ENCODE measurements at regions not wholly inside any gene's neighbourhood (a gene's known extent, or its start where the extent isn't known, plus 50 kb on each side); places are given as distances from the start of the nearest gene placed in this dataset.

DNA sequence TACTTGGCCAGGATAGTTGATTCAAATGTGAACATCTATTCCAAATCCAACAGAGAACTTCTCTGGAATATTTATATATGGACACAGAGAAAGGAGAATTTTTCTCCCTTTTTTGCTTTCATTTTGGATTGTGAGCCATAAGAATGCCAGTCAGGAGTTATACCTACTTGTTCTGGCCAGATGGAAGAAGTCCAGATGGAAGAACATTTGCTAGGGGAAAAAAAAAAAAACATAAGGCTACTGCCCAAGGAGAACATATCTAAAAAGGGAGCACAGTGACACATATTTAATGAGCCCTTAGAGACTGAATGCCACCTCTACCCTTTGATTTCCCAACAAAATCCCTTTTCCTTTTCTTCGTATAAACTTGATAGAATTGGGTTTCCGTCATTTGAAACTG is 61.7 kb upstream of the PPP2R2B start:
- TF ChIP-seq TAF1 (IDR thresholded peaks at IDR 0.05; ENCODE audit: borderline replicate concordance, insufficient read depth, low read length) (no peak), FOXP2 (optimal IDR thresholded peaks at IDR 0.05; ENCODE audit: borderline replicate concordance, extremely low read depth, extremely low read length, insufficient read depth) (no peak), POLR2AphosphoS5 (IDR thresholded peaks at IDR 0.05; ENCODE audit: low read depth, low read length) (no peak), SIN3A (IDR thresholded peaks at IDR 0.05; ENCODE audit: borderline replicate concordance, insufficient read depth, low read length) (no peak)
- TF ChIP-seq, protein P1, sequence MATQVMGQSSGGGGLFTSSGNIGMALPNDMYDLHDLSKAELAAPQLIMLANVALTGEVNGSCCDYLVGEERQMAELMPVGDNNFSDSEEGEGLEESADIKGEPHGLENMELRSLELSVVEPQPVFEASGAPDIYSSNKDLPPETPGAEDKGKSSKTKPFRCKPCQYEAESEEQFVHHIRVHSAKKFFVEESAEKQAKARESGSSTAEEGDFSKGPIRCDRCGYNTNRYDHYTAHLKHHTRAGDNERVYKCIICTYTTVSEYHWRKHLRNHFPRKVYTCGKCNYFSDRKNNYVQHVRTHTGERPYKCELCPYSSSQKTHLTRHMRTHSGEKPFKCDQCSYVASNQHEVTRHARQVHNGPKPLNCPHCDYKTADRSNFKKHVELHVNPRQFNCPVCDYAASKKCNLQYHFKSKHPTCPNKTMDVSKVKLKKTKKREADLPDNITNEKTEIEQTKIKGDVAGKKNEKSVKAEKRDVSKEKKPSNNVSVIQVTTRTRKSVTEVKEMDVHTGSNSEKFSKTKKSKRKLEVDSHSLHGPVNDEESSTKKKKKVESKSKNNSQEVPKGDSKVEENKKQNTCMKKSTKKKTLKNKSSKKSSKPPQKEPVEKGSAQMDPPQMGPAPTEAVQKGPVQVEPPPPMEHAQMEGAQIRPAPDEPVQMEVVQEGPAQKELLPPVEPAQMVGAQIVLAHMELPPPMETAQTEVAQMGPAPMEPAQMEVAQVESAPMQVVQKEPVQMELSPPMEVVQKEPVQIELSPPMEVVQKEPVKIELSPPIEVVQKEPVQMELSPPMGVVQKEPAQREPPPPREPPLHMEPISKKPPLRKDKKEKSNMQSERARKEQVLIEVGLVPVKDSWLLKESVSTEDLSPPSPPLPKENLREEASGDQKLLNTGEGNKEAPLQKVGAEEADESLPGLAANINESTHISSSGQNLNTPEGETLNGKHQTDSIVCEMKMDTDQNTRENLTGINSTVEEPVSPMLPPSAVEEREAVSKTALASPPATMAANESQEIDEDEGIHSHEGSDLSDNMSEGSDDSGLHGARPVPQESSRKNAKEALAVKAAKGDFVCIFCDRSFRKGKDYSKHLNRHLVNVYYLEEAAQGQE (IDR thresholded peaks at IDR 0.05; ENCODE audit: insufficient read depth in 1 of 2, low read depth in 2 of 2, low read length in 2 of 2) = no peak

DNA sequence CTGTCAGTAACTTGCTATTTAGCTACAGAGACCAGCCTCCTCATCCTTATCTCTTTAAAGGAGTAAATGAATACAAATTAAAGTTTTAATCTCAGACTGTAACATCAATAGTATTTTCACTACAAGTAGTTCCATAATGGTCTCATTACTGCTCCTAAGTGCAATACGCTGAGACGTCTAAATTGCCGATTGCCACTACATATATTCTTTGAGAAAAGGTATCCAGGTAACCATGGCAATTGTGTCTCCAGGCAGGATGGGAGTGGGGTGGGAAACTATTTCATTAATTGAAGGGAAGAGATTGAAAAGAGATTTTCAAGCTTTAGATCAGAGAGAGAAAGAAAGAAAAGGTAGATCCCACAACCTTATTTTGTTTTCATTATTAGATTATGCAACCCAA is 65.5 kb upstream of the PPP2R2B start:
- TF ChIP-seq FOXP2 (optimal IDR thresholded peaks at IDR 0.05; ENCODE audit: borderline replicate concordance, extremely low read depth, extremely low read length, insufficient read depth) = no peak
- no peak for TF ChIP-seq SIN3A (IDR thresholded peaks at IDR 0.05; ENCODE audit: borderline replicate concordance, insufficient read depth, low read length)
- no peak for TF ChIP-seq POLR2AphosphoS5 (IDR thresholded peaks at IDR 0.05; ENCODE audit: low read depth, low read length)
- no peak for TF ChIP-seq TAF1 (IDR thresholded peaks at IDR 0.05; ENCODE audit: borderline replicate concordance, insufficient read depth, low read length)
- TF ChIP-seq, protein P1 (IDR thresholded peaks at IDR 0.05; ENCODE audit: insufficient read depth in 1 of 2, low read depth in 2 of 2, low read length in 2 of 2) = no peak

DNA sequence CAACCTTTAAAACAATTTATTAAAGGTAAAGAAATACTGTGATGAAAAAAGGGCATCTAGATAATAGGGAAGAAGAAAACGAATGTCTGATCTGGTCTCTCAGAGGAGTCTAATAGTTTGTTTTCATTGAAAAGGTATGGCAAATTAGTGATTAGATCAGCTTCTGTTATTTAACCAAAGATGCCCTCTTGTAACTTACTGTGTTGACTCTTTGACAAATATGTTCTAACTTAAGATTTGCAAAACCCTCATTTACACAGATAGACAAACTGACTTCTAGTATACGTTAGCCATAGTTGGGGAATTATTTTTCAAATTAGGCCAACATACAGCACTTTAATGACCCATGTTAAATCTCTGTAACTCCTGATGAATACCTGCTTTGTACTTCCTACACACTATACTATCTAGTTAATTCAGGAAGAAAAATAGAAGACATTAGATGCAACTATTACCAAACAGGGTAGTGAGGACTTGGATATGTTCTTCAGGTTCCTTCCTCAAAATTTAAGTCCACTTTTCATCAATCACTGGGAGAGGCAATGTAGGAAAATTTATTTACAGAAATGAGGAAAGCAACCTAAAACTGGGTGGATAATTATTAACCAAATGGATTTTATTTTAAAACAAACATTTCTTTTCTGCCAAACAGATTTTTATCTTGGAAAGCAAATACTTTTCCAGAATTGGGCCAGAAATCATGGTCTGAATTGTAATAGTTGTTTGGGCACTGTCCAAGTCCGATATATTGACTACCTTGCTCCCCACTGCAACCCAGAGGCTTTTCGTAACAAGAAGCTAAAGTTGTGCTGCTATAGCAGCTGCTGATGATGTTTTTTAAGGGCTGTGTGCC is 66.4 kb upstream of the PPP2R2B start:
- TF ChIP-seq POLR2AphosphoS5 (IDR thresholded peaks at IDR 0.05; ENCODE audit: low read depth, low read length) (no peak), FOXP2 (optimal IDR thresholded peaks at IDR 0.05; ENCODE audit: borderline replicate concordance, extremely low read depth, extremely low read length, insufficient read depth) (no peak), SIN3A (IDR thresholded peaks at IDR 0.05; ENCODE audit: borderline replicate concordance, insufficient read depth, low read length) (no peak), TAF1 (IDR thresholded peaks at IDR 0.05; ENCODE audit: borderline replicate concordance, insufficient read depth, low read length) (no peak)
- TF ChIP-seq, protein P1 (IDR thresholded peaks at IDR 0.05; ENCODE audit: insufficient read depth in 1 of 2, low read depth in 2 of 2, low read length in 2 of 2) = no peak

DNA sequence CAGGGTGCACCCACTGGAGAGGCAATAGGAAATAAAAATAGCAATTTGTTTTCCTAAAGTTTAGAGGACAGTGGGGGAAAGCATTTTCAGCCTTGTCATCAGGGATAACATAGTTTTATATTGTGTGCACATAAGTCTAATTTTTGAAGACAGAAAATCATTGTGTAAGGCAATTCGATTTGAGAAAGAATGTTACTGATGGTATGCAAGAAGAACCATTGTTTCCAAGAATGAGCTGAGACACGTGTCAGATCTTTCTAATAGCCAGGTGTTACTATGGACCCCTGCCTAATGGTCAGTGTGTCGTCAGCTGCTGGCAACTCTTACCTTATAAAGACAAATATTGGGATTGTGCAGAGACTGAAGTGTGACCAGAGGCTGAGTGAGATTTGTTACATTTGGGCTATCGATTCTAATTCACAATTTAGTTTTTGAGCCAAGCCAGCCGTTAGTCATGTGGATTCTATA is 67.1 kb upstream of the PPP2R2B start:
- TF ChIP-seq TAF1 (IDR thresholded peaks at IDR 0.05; ENCODE audit: borderline replicate concordance, insufficient read depth, low read length) (no peak), FOXP2 (optimal IDR thresholded peaks at IDR 0.05; ENCODE audit: borderline replicate concordance, extremely low read depth, extremely low read length, insufficient read depth) (no peak), POLR2AphosphoS5 (IDR thresholded peaks at IDR 0.05; ENCODE audit: low read depth, low read length) (no peak), SIN3A (IDR thresholded peaks at IDR 0.05; ENCODE audit: borderline replicate concordance, insufficient read depth, low read length) (no peak)
- TF ChIP-seq, protein P1 (IDR thresholded peaks at IDR 0.05; ENCODE audit: insufficient read depth in 1 of 2, low read depth in 2 of 2, low read length in 2 of 2) = no peak

Measured in PFSK-1 (cell line).